ENCODE measurements at regions not wholly inside any gene's neighbourhood (a gene's known extent, or its start where the extent isn't known, plus 50 kb on each side); places are given as distances from the start of the nearest gene placed in this dataset.

GRCh38 chr11:134517621-134518293 lies 105.7 kb upstream of the B3GAT1 start:
- H3K23me2 ChIP-seq (ENCODE audit: insufficient read length, low read depth, low read length, poor library complexity, severe bottlenecking) = no peaks in the 10 kb centered on the region
- no peak overlapping the region for H3K23ac ChIP-seq (ENCODE audit: insufficient read length, low read depth, low read length)
- no peak overlapping the region for H2BK15ac ChIP-seq (ENCODE audit: low read depth, low read length)
- no peak overlapping the region for H2BK12ac ChIP-seq (ENCODE audit: insufficient read length, low read depth, low read length)
- Mint-ChIP-seq H3K9me3 (no peaks in the 10 kb centered on the region; a peak in 2 of 5 replicates), H3K27ac (peak overlapping the region in 1 of 3 experiments; percentile 63; a peak in 1 of 7 replicates), H3K4me3 (no peak overlapping the region), H3K36me3 (ENCODE audit: insufficient read depth in 1 of 3, low read depth in 3 of 3) (no peaks in the 10 kb centered on the region), H3K27me3 (ENCODE audit: low read depth) (peaks cover 13% of the 10 kb centered on the region), H3K4me1 (peaks cover 12 to 20% of the 10 kb centered on the region in 2 experiments)
- no peak overlapping the region for H3K4me2 ChIP-seq (ENCODE audit: insufficient read depth, insufficient read length, low read length)
- no peak overlapping the region for H2AK5ac ChIP-seq (ENCODE audit: insufficient read length, low read length)
- no peak overlapping the region for H3K27ac ChIP-seq (ENCODE audit: insufficient read length, low read depth, low read length)
- H2BK120ac ChIP-seq (ENCODE audit: low read depth, low read length, poor library complexity, severe bottlenecking) = no peak overlapping the region
- H2BK5ac ChIP-seq (ENCODE audit: insufficient read length, low read length) = no peak overlapping the region
- no peaks in the 10 kb centered on the region for H3K79me1 ChIP-seq (ENCODE audit: insufficient read depth, low read depth, low read length, poor library complexity, severe bottlenecking)
- H3K56ac ChIP-seq (ENCODE audit: insufficient read length, low read depth, low read length) = no peak overlapping the region
- no peak overlapping the region for H3K9ac ChIP-seq (ENCODE audit: extremely low read depth, insufficient read length, low read length)
- no peak overlapping the region for H3K18ac ChIP-seq (ENCODE audit: insufficient read length, low read depth, low read length)
- H3K4me1 ChIP-seq (ENCODE audit: insufficient read depth, low read length) = no peaks in the 10 kb centered on the region
- no peak overlapping the region for H2BK20ac ChIP-seq (ENCODE audit: low read depth, low read length, poor library complexity, severe bottlenecking)
- H3K14ac ChIP-seq (ENCODE audit: insufficient read depth, low read length) = no peak overlapping the region
- WGBS (ENCODE audit: extremely low coverage, insufficient read length, low lambda C conversion rate) = no CpG with 5 or more reads among the region's 14 CpGs
- H4K91ac ChIP-seq (ENCODE audit: insufficient read length, low read depth, low read length) = no peak overlapping the region
- no peaks in the 10 kb centered on the region for H4K20me1 ChIP-seq (ENCODE audit: control insufficient read depth, insufficient read depth, insufficient read length)
- H4K8ac ChIP-seq (replicated peaks; ENCODE audit: insufficient read length, low read depth, low read length) = no peak overlapping the region
- no peaks in the 10 kb centered on the region for H3K27me3 ChIP-seq (ENCODE audit: insufficient read depth, low read length)
- no peaks in the 10 kb centered on the region for H3K79me2 ChIP-seq (ENCODE audit: insufficient read depth, low read length)
- DNase-seq = no peak
- no peak overlapping the region for H4K5ac ChIP-seq (ENCODE audit: insufficient read length, low read depth, low read length)
- TF ChIP-seq, protein P1, sequence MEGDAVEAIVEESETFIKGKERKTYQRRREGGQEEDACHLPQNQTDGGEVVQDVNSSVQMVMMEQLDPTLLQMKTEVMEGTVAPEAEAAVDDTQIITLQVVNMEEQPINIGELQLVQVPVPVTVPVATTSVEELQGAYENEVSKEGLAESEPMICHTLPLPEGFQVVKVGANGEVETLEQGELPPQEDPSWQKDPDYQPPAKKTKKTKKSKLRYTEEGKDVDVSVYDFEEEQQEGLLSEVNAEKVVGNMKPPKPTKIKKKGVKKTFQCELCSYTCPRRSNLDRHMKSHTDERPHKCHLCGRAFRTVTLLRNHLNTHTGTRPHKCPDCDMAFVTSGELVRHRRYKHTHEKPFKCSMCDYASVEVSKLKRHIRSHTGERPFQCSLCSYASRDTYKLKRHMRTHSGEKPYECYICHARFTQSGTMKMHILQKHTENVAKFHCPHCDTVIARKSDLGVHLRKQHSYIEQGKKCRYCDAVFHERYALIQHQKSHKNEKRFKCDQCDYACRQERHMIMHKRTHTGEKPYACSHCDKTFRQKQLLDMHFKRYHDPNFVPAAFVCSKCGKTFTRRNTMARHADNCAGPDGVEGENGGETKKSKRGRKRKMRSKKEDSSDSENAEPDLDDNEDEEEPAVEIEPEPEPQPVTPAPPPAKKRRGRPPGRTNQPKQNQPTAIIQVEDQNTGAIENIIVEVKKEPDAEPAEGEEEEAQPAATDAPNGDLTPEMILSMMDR (conservative IDR thresholded peaks at IDR 0.05) = no peak
- no peak overlapping the region for H3T11ph ChIP-seq (ENCODE audit: low read length)
- H3K4ac ChIP-seq (ENCODE audit: low read depth, low read length) = no peak overlapping the region
- no peaks in the 10 kb centered on the region for H3K9me3 ChIP-seq (ENCODE audit: control insufficient read depth, low read depth, low read length)
- no peak overlapping the region for H2AFZ ChIP-seq (ENCODE audit: low read length)
